GM10266 (cell line): ENCODE measurements at regions not wholly inside any gene's neighbourhood (a gene's known extent, or its start where the extent isn't known, plus 50 kb on each side); places are given as distances from the start of the nearest gene placed in this dataset.

ENCODE experiments used
- DNase-seq: peaks from one replicate; pipeline ENCODE4 v3.0.0; 2012; ENCODE audit errors: extremely low spot score
- TF ChIP-seq, protein P1 (sequence below): IDR thresholded peaks from 2 replicates; pipeline ENCODE4 v1.5.1; 2012; ENCODE audit warnings: mild to moderate bottlenecking, low read depth; ENCODE audit not compliant: control insufficient read depth, insufficient read depth; ENCODE audit errors: missing control alignments

DNA sequence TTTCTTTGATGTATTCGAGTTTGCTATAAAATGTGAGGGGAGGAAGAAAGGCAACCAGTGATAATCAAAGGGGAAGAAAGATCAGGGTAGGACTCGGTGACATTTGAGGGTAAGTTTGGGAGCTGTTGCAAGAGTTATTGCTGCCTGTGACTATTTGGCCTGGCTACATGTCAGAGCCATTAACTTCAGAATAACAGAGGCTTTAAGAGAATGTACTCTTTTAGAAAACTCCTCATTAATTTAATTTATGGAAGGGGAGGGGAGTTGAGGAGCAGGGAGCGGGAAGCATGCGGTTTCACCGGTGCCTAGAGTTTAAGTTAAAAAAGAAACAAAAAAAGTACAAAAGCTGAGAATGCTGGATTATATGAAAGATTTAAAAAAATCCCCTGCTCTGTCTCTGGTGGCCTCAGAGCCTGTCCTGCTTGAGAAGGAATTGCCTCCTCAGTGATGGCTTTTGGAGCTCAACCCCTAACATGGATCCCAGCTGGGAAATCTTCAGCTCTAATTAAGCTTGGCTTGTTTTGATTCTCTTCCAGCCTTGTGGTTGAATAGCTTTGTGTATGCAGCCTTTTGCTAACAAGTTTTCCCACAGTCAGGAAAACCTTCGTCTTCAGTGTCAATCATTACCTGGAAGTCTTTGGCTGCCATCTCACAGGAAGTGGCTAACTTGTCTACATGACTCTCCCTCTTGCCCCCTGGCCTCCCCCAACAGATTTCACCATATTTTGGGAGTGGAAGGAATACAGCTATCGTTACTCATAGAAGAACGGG lies 238.2 kb downstream of the SOX4 start:
- TF ChIP-seq, protein P1, sequence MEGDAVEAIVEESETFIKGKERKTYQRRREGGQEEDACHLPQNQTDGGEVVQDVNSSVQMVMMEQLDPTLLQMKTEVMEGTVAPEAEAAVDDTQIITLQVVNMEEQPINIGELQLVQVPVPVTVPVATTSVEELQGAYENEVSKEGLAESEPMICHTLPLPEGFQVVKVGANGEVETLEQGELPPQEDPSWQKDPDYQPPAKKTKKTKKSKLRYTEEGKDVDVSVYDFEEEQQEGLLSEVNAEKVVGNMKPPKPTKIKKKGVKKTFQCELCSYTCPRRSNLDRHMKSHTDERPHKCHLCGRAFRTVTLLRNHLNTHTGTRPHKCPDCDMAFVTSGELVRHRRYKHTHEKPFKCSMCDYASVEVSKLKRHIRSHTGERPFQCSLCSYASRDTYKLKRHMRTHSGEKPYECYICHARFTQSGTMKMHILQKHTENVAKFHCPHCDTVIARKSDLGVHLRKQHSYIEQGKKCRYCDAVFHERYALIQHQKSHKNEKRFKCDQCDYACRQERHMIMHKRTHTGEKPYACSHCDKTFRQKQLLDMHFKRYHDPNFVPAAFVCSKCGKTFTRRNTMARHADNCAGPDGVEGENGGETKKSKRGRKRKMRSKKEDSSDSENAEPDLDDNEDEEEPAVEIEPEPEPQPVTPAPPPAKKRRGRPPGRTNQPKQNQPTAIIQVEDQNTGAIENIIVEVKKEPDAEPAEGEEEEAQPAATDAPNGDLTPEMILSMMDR: no peak
- DNase-seq: no peak

DNA sequence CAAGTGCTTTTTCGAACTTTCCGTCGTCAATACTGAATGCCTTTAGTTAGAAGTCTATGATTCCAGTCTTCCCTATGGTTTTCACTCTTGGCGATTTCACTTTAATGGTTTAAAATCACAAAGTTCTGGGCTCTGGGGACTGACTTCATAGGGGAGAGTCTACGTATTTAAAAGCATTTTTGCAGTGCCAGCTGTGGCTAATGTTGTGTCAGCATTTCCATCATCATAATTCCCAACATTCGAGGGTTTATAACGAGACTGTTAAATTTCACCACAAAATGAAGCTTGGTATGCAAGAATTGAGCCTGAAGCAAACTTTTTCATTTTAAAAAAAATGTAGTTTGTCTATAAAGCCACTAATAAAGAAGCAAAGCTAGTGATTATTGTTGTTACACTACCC lies 242.7 kb downstream of the SOX4 start:
- TF ChIP-seq, protein P1: no peak
- DNase-seq: no peak

DNA sequence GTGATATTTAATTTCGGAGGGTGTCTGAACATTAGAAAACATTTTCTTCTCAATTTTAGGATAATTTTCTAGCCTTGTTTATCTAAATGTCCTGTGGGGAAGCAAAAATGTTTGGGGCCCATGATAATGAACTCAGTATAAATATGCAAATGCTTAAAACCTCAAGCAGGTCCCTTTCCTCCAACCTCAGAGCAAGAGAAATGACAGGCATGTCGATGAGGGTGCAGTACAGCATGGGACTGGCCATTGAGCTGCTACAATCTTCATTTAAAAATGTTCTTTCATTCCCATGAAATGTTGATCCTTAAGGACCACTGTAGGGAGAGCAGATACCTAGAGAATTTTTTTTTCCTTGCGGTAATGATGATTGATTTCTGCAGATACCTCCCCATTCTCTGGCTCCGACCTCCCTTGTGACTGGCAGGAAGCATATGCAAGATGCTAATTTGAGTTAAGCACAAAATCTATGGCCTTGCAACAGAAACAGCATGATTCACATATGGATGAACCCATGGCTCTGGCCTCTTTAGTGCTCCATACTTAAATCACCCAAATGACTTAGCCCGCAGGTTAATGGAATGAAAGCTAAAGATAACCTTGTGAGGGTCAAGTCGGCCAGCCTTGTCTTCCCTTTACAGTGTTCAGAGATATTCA lies 243.3 kb downstream of the SOX4 start:
- TF ChIP-seq, protein P1: no peak
- no peak for DNase-seq

DNA sequence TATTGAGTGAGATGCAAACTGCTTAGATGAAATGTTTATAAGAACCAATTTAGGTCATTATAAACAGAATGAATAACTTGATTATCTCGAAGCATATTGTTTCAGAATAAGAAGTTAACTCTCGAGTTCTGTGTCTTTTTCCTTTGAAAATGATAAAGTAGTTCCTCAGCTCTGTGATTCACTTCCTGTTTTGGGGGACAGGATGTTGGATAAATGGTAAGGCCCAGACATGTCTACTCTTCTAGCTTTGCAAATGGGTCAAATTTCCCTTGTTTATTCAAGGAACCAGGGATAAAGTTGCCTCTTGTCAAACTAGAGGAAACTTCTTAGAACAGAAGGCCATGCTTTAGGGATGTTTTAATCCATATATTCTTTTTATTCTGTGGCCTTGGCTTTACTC lies 246.9 kb downstream of the SOX4 start:
- no peak for DNase-seq

DNA sequence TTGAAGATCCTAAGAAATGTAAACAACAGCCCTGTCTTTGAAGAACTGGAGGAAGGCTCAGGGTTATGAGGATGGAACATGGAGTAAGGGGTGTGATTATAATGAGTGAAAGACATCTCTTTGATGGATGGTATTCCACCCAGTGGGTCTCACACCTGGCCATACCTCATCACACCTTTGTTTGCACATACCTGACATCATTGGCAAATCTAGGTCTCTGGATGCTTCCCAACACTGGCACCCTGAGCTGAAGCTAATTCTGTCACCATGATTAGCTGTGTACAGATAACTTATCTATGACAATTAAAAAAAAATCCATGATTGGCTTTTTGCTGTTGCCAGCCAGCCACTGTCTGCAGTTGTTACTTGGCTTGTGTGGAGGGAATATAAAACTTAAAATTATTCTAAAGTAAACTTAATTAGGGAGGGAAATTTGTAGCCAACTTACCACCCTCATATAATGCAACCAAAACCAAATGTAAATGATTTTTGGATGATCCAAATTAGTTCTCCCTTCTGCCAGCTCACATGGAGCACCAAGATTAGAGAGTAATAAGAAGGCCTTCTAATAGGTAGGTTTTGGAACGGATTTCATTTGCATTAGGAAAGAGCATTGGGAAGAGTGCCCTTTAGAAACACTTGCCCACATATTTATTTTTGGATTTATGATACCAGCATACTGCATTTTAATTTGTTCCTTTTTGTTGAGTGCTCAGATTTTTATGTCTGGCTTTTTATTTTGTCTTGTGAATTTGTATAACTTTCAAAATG lies 249.5 kb downstream of the SOX4 start:
- no peak for DNase-seq
- TF ChIP-seq, protein P1: no peak

More for the DNA sequence above, 246.9 kb downstream of the SOX4 start:
- TF ChIP-seq, protein P1: no peak

DNA sequence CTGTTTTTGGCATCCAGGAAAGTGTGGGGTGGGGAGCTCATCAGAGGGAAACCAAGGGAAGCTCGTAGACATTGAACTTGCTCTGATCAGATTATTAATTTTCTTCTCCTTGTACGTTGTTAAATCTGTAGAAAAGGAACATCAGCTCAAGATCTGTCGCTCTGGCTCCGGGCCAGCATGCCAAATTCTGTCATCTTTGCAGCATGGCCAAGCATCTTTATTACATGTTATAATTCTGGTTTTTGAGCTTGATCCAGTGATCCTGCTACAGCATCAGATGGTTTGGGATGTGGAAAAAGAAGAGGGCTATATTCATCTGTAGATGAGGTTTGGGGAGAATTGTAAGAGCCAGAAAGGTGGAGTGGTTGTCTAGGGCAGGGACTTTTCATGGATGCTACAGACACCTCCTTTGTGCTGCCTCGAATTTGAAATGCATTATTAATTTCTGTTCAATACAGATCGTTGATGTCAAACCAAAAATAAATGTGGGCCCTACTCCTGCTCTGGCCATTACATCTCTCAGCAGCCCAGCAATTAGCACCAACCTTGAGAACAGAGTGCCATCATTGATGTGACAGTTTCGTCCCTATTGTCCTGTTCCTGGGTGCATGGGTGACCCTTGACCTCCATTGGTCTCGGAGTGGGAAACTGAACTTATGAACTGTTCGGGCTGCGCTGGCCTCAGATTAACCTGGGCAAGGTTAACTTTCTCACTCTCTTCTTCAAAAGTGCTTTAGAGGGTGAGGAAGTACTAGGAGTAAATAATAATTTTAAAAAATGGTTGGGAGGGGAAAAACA lies 250.8 kb downstream of the SOX4 start:
- TF ChIP-seq, protein P1: no peak
- no peak for DNase-seq
